Gastrocnemius medialis (tissue), 4 donors: ENCODE measurements at regions not wholly inside any gene's neighbourhood (a gene's known extent, or its start where the extent isn't known, plus 50 kb on each side); places are given as distances from the start of the nearest gene placed in this dataset.

ENCODE experiments used
- ATAC-seq, 2 donors: fragments of 150-250 bp; one replicate each; pipeline ENCODE4 v1.9.1; 2016
- DNase-seq, 2 donors: peaks; one replicate each; pipeline ENCODE4 v3.0.0-alpha.2; 2019
- H3K27ac ChIP-seq, 4 donors: fragments of 200-600 bp; sonication (generic); 1 replicate in 1 of 4; 2 replicates in 3 of 4; pipeline ENCODE4 v1.5.1; 2016 to 2018; ENCODE audit warnings: mild to moderate bottlenecking in 2 of 4, moderate library complexity in 1 of 4
- H3K27me3 ChIP-seq, 3 donors: fragments of 200-600 bp; sonication (generic) in 2 of 3; 1 replicate in 1 of 3; 2 replicates in 2 of 3; pipeline versions ENCODE4 v1.5.1 to v1.6.0; 2016 to 2019; ENCODE audit warnings: mild to moderate bottlenecking in 1 of 3, moderate library complexity in 1 of 3
- H3K36me3 ChIP-seq, 2 donors: fragments of 200-600 bp; sonication (generic) in 1 of 2; one replicate each; pipeline ENCODE4 v1.5.1; 2017 to 2018
- H3K4me1 ChIP-seq, 2 donors: fragments of 200-600 bp; sonication (generic) in 1 of 2; one replicate each; pipeline ENCODE4 v1.5.1; 2016 to 2017; ENCODE audit warnings: mild to moderate bottlenecking in 2 of 2
- H3K4me3 ChIP-seq, 4 donors: fragments of 200-600 bp; sonication (generic) in 3 of 4; 1 replicate in 1 of 4; 2 replicates in 3 of 4; pipeline ENCODE4 v1.5.1; 2016 to 2019; ENCODE audit warnings: mild to moderate bottlenecking in 2 of 4
- H3K9me3 ChIP-seq, 3 donors: fragments of 200-600 bp; sonication (generic) in 2 of 3; 1 replicate in 1 of 3; 2 replicates in 2 of 3; pipeline ENCODE4 v1.5.1; 2016 to 2019
- POLR2A ChIP-seq, 2 donors: fragments of 450-650 bp; IDR thresholded peaks; one replicate each; pipeline ENCODE4 v1.6.1; 2017; ENCODE audit warnings: antibody characterized with exemption in 2 of 2, mild to moderate bottlenecking in 2 of 2, moderate library complexity in 2 of 2
- in situ Hi-C, 4 donors: fragments of 200-750 bp; cut with MboI; loops; one replicate each; pipeline versions ENCODE4 v1.15.0 to v1.8.0; 2017; ENCODE audit warnings: low sequenced_read_pairs in 4 of 4
- intact Hi-C: fragments of 100-400 bp; cut with DNase I; formaldehyde crosslinking; loops from one replicate; pipeline ENCODE4 v1.15.1; 2023; ENCODE audit warnings: low total_unique reads
- TF ChIP-seq, protein P1 (sequence below), 5 experiments: fragments of 450-650 bp in 3 of 5; fragments of 200-600 bp in 2 of 5; sonication (generic) in 2 of 5; IDR thresholded peaks in 4 of 5; conservative IDR thresholded peaks in 1 of 5; 1 replicate in 4 of 5; 2 replicates in 1 of 5; pipeline ENCODE4 v1.5.1; 2016 to 2019; ENCODE audit warnings: antibody characterized with exemption in 5 of 5, mild to moderate bottlenecking in 3 of 5, moderate library complexity in 3 of 5

DNA sequence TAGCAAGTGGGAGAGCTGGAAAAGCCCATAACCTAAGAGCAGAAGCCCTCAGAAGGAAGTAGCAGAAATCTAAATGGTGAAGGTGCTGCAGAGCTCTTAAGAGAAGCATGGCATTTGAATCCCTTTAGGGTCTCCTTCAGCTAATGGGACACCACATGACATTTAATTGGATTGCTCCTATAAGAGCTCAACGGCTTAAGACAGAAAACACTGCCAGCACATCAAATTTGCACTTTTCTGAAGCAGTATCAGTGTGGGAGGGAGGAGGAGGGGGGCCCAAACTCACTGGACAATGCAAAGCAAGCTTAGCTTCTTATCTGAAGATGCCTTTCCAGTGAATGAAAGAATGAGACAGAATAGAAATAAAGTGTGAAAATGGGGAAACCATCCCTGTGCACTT is 287.9 kb upstream of the MTNR1B start:
- ATAC-seq (no peak), DNase-seq (no peak)
- Histone ChIP-seq H3K27me3 (no peaks in the 10 kb centered on the region), H3K36me3 (no peaks in the 10 kb centered on the region), H3K4me1 (no peaks in the 10 kb centered on the region), H3K9me3 (no peaks in the 10 kb centered on the region), H3K4me3 (no peak overlapping the region), H3K27ac (no peak overlapping the region)
- in situ Hi-C loops (no loop called here), intact Hi-C loops (no loop called here)
- TF ChIP-seq POLR2A (IDR thresholded peaks at IDR 0.05): no peak

DNA sequence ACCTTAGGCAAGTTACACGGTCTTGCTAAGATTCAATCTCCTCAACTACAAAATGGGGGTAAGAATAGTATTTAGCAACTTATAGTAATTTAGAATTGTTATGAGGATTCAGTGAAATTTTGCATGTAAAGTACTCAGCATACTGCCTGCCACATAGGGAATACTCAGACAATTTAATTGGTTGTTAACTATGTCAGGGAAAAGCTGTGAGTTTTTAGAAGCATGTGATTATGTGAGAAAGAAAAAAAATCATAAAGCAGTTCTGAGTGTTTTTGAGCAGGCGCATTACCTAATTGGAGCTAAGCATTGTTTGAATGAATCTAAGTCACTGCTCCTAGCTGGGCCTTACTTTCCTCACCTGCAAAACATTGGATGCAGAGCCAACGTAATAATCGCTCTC is 287.3 kb upstream of the MTNR1B start:
- DNase-seq (no peak), ATAC-seq (no peak)
- no peak overlapping the region for H3K4me3 ChIP-seq
- intact Hi-C loops (no loop called here), in situ Hi-C loops (no loop called here)
- H3K27ac ChIP-seq: no peak overlapping the region
- no peak for TF ChIP-seq POLR2A (IDR thresholded peaks at IDR 0.05)
- TF ChIP-seq, protein P1, sequence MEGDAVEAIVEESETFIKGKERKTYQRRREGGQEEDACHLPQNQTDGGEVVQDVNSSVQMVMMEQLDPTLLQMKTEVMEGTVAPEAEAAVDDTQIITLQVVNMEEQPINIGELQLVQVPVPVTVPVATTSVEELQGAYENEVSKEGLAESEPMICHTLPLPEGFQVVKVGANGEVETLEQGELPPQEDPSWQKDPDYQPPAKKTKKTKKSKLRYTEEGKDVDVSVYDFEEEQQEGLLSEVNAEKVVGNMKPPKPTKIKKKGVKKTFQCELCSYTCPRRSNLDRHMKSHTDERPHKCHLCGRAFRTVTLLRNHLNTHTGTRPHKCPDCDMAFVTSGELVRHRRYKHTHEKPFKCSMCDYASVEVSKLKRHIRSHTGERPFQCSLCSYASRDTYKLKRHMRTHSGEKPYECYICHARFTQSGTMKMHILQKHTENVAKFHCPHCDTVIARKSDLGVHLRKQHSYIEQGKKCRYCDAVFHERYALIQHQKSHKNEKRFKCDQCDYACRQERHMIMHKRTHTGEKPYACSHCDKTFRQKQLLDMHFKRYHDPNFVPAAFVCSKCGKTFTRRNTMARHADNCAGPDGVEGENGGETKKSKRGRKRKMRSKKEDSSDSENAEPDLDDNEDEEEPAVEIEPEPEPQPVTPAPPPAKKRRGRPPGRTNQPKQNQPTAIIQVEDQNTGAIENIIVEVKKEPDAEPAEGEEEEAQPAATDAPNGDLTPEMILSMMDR (IDR thresholded peaks at IDR 0.05 in 4 of 5, conservative IDR thresholded peaks at IDR 0.05 in 1 of 5): no peak
- H3K36me3 ChIP-seq: no peaks in the 10 kb centered on the region
- H3K4me1 ChIP-seq: no peaks in the 10 kb centered on the region
- H3K27me3 ChIP-seq: no peaks in the 10 kb centered on the region
- no peaks in the 10 kb centered on the region for H3K9me3 ChIP-seq

DNA sequence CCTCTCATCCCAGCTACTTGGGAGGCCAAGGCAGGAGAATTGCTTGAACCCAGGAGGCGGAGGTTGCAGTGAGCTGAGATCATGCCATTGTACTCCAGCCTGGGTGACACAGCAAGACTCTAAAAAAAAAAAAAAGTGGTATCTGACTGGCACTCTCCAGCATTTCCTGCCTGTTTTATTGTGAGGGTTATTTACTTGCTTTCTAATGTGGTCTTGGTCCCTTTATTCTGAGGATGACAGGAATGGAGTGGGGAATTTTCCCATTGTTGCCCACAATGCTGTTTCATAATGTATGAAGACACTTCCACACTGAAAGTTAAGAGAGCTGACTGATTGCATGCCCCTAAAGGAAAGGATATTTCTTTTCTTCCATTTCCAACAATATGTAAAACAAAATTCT is 286.5 kb upstream of the MTNR1B start:
- intact Hi-C loops: no loop called here
- DNase-seq: no peak
- ATAC-seq: no peak
- no peaks in the 10 kb centered on the region for H3K36me3 ChIP-seq
- in situ Hi-C loops: no loop called here
- no peaks in the 10 kb centered on the region for H3K27me3 ChIP-seq
- no peaks in the 10 kb centered on the region for H3K9me3 ChIP-seq
- H3K4me1 ChIP-seq: no peaks in the 10 kb centered on the region
- no peak overlapping the region for H3K4me3 ChIP-seq
- H3K27ac ChIP-seq: no peak overlapping the region
- TF ChIP-seq, protein P1 (IDR thresholded peaks at IDR 0.05 in 4 of 5, conservative IDR thresholded peaks at IDR 0.05 in 1 of 5): no peak
- TF ChIP-seq POLR2A (IDR thresholded peaks at IDR 0.05): no peak

DNA sequence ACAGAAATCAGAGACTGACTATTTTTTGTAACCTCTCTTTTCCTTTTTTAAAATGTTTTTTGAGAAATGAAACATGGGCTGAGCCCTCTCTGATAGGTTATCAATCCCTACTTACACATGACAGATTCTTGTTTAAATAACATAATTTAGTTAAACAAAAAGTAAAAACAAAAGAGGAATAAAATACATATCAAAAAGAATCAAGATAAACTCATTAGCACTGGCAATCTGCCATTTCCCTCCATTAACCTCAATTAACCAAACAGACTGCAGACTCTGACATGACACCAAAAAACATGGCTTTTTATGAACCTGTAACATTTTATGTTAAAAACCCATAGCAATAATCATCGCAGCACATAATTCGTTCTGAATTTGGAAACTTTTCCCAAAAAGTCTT is 284.4 kb upstream of the MTNR1B start:
- TF ChIP-seq, protein P1 (IDR thresholded peaks at IDR 0.05 in 4 of 5, conservative IDR thresholded peaks at IDR 0.05 in 1 of 5): no peak
- no peak for TF ChIP-seq POLR2A (IDR thresholded peaks at IDR 0.05)
- DNase-seq (no peak), ATAC-seq (no peak)
- H3K27ac ChIP-seq: no peak overlapping the region
- no peaks in the 10 kb centered on the region for H3K27me3 ChIP-seq
- intact Hi-C loops (no loop called here), in situ Hi-C loops (no loop called here)
- H3K36me3 ChIP-seq: no peaks in the 10 kb centered on the region
- H3K4me1 ChIP-seq: no peaks in the 10 kb centered on the region
- H3K9me3 ChIP-seq: no peaks in the 10 kb centered on the region
- H3K4me3 ChIP-seq: no peak overlapping the region

DNA sequence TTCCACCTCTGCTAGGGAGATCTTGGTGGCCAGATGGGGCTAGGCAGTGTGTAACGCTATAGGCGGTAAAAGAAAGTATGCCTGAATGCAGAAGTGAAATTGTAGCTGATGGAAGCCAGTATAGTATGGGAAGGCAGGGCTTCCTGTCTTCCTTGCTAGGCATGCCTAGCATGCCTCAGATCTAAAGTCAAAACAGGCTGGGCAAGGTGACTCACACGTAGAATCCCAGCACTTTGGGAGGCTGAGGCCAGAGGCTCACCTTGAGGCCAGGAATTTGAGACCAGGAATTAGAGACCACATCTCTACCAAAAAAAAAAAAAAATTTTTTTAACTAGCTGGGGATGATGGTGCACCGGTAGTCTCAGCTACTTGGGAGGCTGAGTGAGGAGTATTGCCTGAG is 281.7 kb upstream of the MTNR1B start:
- H3K4me3 ChIP-seq: no peak overlapping the region
- no peaks in the 10 kb centered on the region for H3K36me3 ChIP-seq
- intact Hi-C loops: no loop called here
- H3K9me3 ChIP-seq: no peaks in the 10 kb centered on the region
- in situ Hi-C loops: no loop called here
- ATAC-seq (no peak), DNase-seq (no peak)
- no peaks in the 10 kb centered on the region for H3K4me1 ChIP-seq
- no peaks in the 10 kb centered on the region for H3K27me3 ChIP-seq
- no peak overlapping the region for H3K27ac ChIP-seq
- TF ChIP-seq POLR2A (IDR thresholded peaks at IDR 0.05): no peak
- TF ChIP-seq, protein P1 (IDR thresholded peaks at IDR 0.05 in 4 of 5, conservative IDR thresholded peaks at IDR 0.05 in 1 of 5): no peak
